GM18909 (cell line): ENCODE measurements at regions not wholly inside any gene's neighbourhood (a gene's known extent, or its start where the extent isn't known, plus 50 kb on each side); places are given as distances from the start of the nearest gene placed in this dataset.

Source experiments
- ATAC-seq: cut with Tn5 transposase; IDR thresholded peaks from one replicate; pipeline ENCODE4 v1.9.1; 2021; ENCODE audit warnings: mild to moderate bottlenecking; ENCODE audit not compliant: unreplicated experiment, poor library complexity

- peak; percentile 36 for ATAC-seq
These were observed 277.7 kb downstream of the ARAP2 start for GRCh38 chr4:35966566-35966965.

GRCh38 chr4:35970366-35970960 is 273.9 kb downstream of the ARAP2 start:
- ATAC-seq = peak; percentile 56

GRCh38 chr4:35972814-35973213 is 271.5 kb downstream of the ARAP2 start:
- no peak for ATAC-seq

GRCh38 chr4:35975617-35976355 is 268.5 kb downstream of the ARAP2 start:
- peak; percentile 56 for ATAC-seq

- ATAC-seq = no peak
These were observed 265.8 kb downstream of the ARAP2 start for GRCh38 chr4:35978551-35978950.

GRCh38 chr4:35982318-35982717 is 262.0 kb downstream of the ARAP2 start:
- no peak for ATAC-seq

- ATAC-seq = no peak
These were observed 257.8 kb downstream of the ARAP2 start for GRCh38 chr4:35986537-35986936.

GRCh38 chr4:35993606-35994005 is 250.7 kb downstream of the ARAP2 start:
- ATAC-seq = no peak

- no peak for ATAC-seq
These were observed 243.3 kb downstream of the ARAP2 start for GRCh38 chr4:36000941-36001557.

- no peak for ATAC-seq
These were observed 241.3 kb downstream of the ARAP2 start for GRCh38 chr4:36003051-36003450.

- ATAC-seq = no peak
These were observed 240.0 kb downstream of the ARAP2 start for GRCh38 chr4:36004204-36004851.

GRCh38 chr4:36006226-36006625 is 238.1 kb downstream of the ARAP2 start:
- ATAC-seq = no peak

GRCh38 chr4:36010397-36010929 is 233.9 kb downstream of the ARAP2 start:
- no peak for ATAC-seq

- ATAC-seq = no peak
These were observed 232.9 kb downstream of the ARAP2 start for GRCh38 chr4:36011381-36011780.

GRCh38 chr4:36012503-36012902 is 231.8 kb downstream of the ARAP2 start:
- no peak for ATAC-seq

GRCh38 chr4:36013206-36013605 is 231.1 kb downstream of the ARAP2 start:
- ATAC-seq = no peak
